Esophagus mucosa (tissue), 1 donor: ENCODE measurements at regions not wholly inside any gene's neighbourhood (a gene's known extent, or its start where the extent isn't known, plus 50 kb on each side); places are given as distances from the start of the nearest gene placed in this dataset.
"Not testable (repeated sequence)": the region's sequence is repeated elsewhere in the genome, so short reads cannot be mapped to it uniquely, and the experiment has no call there.

Experiments used
- ATAC-seq: fragments of 200-7000 bp; cut with Tn5 transposase; one replicate; pipeline ENCODE4 v1.9.1; 2020
- donor health status: DM: yes; HTN: yes; CAD: no.

GRCh38 chr13:90281709-90282108 lies 1065.8 kb upstream of the MIR17HG start:
- no peak for ATAC-seq

- ATAC-seq, result no peak
Observed at GRCh38 chr13:90287521-90287920, 1060.0 kb upstream of the MIR17HG start.

GRCh38 chr13:90293793-90294361 lies 1053.6 kb upstream of the MIR17HG start:
- ATAC-seq, result no peak

- no peak for ATAC-seq
Observed at GRCh38 chr13:90299238-90299637, 1048.2 kb upstream of the MIR17HG start.

- ATAC-seq, result no peak
Observed at GRCh38 chr13:90300015-90300414, 1047.5 kb upstream of the MIR17HG start.

- no peak for ATAC-seq
Observed at GRCh38 chr13:90302107-90302506, 1045.4 kb upstream of the MIR17HG start.

- no peak for ATAC-seq
Observed at GRCh38 chr13:90305796-90306195, 1041.7 kb upstream of the MIR17HG start.

- no peak for ATAC-seq
Observed at GRCh38 chr13:90307136-90307535, 1040.4 kb upstream of the MIR17HG start.

GRCh38 chr13:90308249-90308648 lies 1039.2 kb upstream of the MIR17HG start:
- ATAC-seq, result no peak

GRCh38 chr13:90311929-90312328 lies 1035.6 kb upstream of the MIR17HG start:
- no peak for ATAC-seq

- ATAC-seq, result no peak
Observed at GRCh38 chr13:90315061-90315460, 1032.4 kb upstream of the MIR17HG start.

- ATAC-seq, result no peak
Observed at GRCh38 chr13:90320664-90321063, 1026.8 kb upstream of the MIR17HG start.

GRCh38 chr13:90321281-90321931 lies 1026.1 kb upstream of the MIR17HG start:
- ATAC-seq, result no peak

- ATAC-seq, result no peak
Observed at GRCh38 chr13:90329641-90330040, 1017.8 kb upstream of the MIR17HG start.

- no peak for ATAC-seq
Observed at GRCh38 chr13:90331974-90332373, 1015.5 kb upstream of the MIR17HG start.

- peak; percentile 52 for ATAC-seq
Observed at GRCh38 chr13:90336507-90336906, 1011.0 kb upstream of the MIR17HG start.

- ATAC-seq, result not testable (repeated sequence)
Observed at GRCh38 chr13:90341348-90341747, 1006.1 kb upstream of the MIR17HG start.

GRCh38 chr13:90348477-90349136 lies 998.9 kb upstream of the MIR17HG start:
- ATAC-seq, result not testable (repeated sequence)

- no peak for ATAC-seq
Observed at GRCh38 chr13:90352763-90353162, 994.7 kb upstream of the MIR17HG start.

- ATAC-seq, result no peak
Observed at GRCh38 chr13:90355162-90355751, 992.2 kb upstream of the MIR17HG start.

- no peak for ATAC-seq
Observed at GRCh38 chr13:90360785-90361184, 986.7 kb upstream of the MIR17HG start.

GRCh38 chr13:90362707-90363106 lies 984.8 kb upstream of the MIR17HG start:
- ATAC-seq, result no peak

- ATAC-seq, result no peak
Observed at GRCh38 chr13:90365130-90365529, 982.4 kb upstream of the MIR17HG start.

GRCh38 chr13:90374168-90374567 lies 973.3 kb upstream of the MIR17HG start:
- ATAC-seq, result no peak
